CD4-positive, alpha-beta T cell (primary cell): ENCODE measurements at regions not wholly inside any gene's neighbourhood (a gene's known extent, or its start where the extent isn't known, plus 50 kb on each side); places are given as distances from the start of the nearest gene placed in this dataset.
"Not testable (repeated sequence)": the region's sequence is repeated elsewhere in the genome, so short reads cannot be mapped to it uniquely, and the experiment has no call there.

Experiments used
- ATAC-seq: fragments of 200-7000 bp; cut with Tn5 transposase; one replicate; pipeline ENCODE4 v1.10.0; 2022; ENCODE audit warnings: mild to moderate bottlenecking; ENCODE audit not compliant: poor library complexity
- CTCF ChIA-PET: fragments of 350-600 bp; sonication (Branson Sonifier 250); formaldehyde crosslinking; loops from one replicate; lab custom pipeline; 2021; ENCODE audit warnings: antibody characterized with exemption, inconsistent platforms; lab: Charles Lee
- POLR2A ChIA-PET: fragments of 350-600 bp; sonication (Branson Sonifier 250); formaldehyde crosslinking; loops from one replicate; lab custom pipeline; 2021; ENCODE audit warnings: antibody characterized with exemption, inconsistent platforms; lab: Charles Lee
- DNase-seq, 14 experiments: peaks; one replicate each; pipeline ENCODE4 v3.0.0-alpha.2; 2013 to 2020; ENCODE audit warnings: mixed read lengths in 2 of 14
- H3K27ac ChIP-seq, 2 donors: one replicate each; pipeline versions ENCODE4 v1.5.1 to v1.7.0; 2013; ENCODE audit warnings: low read length in 2 of 2, low read depth in 1 of 2, mild to moderate bottlenecking in 1 of 2
- H3K27me3 ChIP-seq, 2 experiments: 1 replicate in 1 of 2; 2 replicates in 1 of 2; pipeline versions ENCODE4 v1.6.1 to v1.7.0; 2013; ENCODE audit warnings: low read length in 2 of 2, control low read depth in 1 of 2, mild to moderate bottlenecking in 1 of 2, moderate library complexity in 1 of 2; ENCODE audit not compliant: insufficient read depth in 2 of 2, control insufficient read depth in 1 of 2
- H3K36me3 ChIP-seq: one replicate; pipeline ENCODE4 v1.6.1; 2013; ENCODE audit warnings: low read length, control low read depth; ENCODE audit not compliant: insufficient read depth
- H3K4me1 ChIP-seq: one replicate; pipeline ENCODE4 v1.6.1; 2013; ENCODE audit warnings: low read length, control low read depth; ENCODE audit not compliant: insufficient read depth
- H3K4me3 ChIP-seq: one replicate; pipeline ENCODE4 v1.5.1; 2013; ENCODE audit warnings: mild to moderate bottlenecking, low read length, moderate library complexity
- H3K9me3 ChIP-seq, 2 experiments: 1 replicate in 1 of 2; 2 replicates in 1 of 2; pipeline versions ENCODE4 v1.6.1 to v1.7.0; 2013; ENCODE audit warnings: low read length in 2 of 2, mild to moderate bottlenecking in 2 of 2, control low read depth in 1 of 2, moderate library complexity in 1 of 2; ENCODE audit not compliant: control insufficient read depth in 1 of 2, insufficient read depth in 1 of 2
- H3K27ac Mint-ChIP-seq: one replicate; pipeline ENCODE4 v1.8.0; 2020; ENCODE audit warnings: mixed read lengths
- H3K27me3 Mint-ChIP-seq: one replicate; pipeline ENCODE4 v1.8.0; 2021; ENCODE audit warnings: mixed read lengths
- H3K36me3 Mint-ChIP-seq: one replicate; pipeline ENCODE4 v1.8.0; 2021; ENCODE audit warnings: low read depth, mixed read lengths
- H3K4me1 Mint-ChIP-seq: one replicate; pipeline ENCODE4 v1.8.0; 2021; ENCODE audit warnings: low read depth, mixed read lengths
- H3K4me3 Mint-ChIP-seq: one replicate; pipeline ENCODE4 v1.8.0; 2020; ENCODE audit warnings: mild to moderate bottlenecking, mixed read lengths
- H3K9me3 Mint-ChIP-seq: one replicate; pipeline ENCODE4 v1.8.0; 2020; ENCODE audit warnings: mixed read lengths
- intact Hi-C, 2 experiments: fragments of 100-400 bp; cut with DNase I in 1 of 2; cut with micrococcal nuclease in 1 of 2; formaldehyde crosslinking; loops; one replicate each; pipeline versions ENCODE4 v1.15.1 to v1.9.0; 2023 to 2025; cut with DNase I, micrococcal nuclease
- TF ChIP-seq, protein P1 (sequence below): fragments of 200-600 bp; IDR thresholded peaks from one replicate; pipeline ENCODE4 v1.8.0; 2022; ENCODE audit warnings: antibody characterized with exemption, mild to moderate bottlenecking

DNA sequence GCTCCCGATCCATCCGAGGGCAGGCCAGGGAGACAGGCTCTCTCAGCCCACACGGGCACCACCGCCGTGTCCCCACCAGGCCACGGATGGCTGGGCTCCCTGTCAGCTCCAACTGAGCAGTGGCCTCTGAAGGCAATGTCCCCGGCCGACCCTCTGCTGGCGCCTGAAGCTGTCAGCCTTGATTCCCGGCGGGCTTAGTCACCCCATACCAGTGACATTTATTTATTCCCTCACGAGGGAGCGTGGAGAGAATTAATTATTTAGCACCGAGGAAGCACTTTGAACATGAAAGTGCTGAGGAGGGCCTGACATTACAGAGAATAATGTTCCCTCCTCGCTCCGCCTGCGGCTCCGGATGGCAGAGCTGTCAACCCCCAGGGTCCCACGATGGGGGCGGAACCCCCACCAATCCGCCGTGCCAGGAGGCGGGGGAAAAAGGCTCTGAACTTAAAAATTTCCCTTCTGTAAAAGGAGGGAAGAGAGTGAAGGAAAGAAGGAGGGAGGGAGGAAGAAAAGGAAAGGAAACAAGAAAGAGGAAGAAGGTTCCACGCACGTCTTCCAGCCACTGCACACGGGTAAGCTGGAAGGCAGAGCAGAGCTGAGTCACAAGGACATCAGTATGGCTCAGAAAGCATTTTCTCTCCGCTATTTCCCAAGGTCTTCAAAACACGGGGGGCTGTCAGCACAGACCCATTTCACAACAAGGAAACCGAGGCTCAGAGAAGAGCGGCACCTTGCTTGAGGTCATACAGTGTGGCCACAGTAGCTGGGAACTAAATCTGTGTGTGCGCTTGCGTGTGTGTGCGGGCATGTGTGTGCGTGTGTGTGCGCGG is 108.7 kb upstream of the NCOR2 start:
- Histone ChIP-seq H3K27ac (no peak overlapping the region), H3K9me3 (no peaks in the 10 kb centered on the region), H3K4me3 (no peak overlapping the region), H3K27me3 (no peaks in the 10 kb centered on the region), H3K36me3 (no peaks in the 10 kb centered on the region), H3K4me1 (no peaks in the 10 kb centered on the region)
- H3K36me3 Mint-ChIP-seq, result no peaks in the 10 kb centered on the region
- TF ChIP-seq, protein P1, sequence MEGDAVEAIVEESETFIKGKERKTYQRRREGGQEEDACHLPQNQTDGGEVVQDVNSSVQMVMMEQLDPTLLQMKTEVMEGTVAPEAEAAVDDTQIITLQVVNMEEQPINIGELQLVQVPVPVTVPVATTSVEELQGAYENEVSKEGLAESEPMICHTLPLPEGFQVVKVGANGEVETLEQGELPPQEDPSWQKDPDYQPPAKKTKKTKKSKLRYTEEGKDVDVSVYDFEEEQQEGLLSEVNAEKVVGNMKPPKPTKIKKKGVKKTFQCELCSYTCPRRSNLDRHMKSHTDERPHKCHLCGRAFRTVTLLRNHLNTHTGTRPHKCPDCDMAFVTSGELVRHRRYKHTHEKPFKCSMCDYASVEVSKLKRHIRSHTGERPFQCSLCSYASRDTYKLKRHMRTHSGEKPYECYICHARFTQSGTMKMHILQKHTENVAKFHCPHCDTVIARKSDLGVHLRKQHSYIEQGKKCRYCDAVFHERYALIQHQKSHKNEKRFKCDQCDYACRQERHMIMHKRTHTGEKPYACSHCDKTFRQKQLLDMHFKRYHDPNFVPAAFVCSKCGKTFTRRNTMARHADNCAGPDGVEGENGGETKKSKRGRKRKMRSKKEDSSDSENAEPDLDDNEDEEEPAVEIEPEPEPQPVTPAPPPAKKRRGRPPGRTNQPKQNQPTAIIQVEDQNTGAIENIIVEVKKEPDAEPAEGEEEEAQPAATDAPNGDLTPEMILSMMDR, result no peak
- DNase-seq (peak in 2 of 14 experiments; percentile 57 to 66), ATAC-seq (no peak)
- H3K27me3 Mint-ChIP-seq, result no peaks in the 10 kb centered on the region
- H3K4me3 Mint-ChIP-seq, result no peak overlapping the region
- intact Hi-C loops, result no loop called here
- H3K4me1 Mint-ChIP-seq, result no peaks in the 10 kb centered on the region
- no peaks in the 10 kb centered on the region for H3K9me3 Mint-ChIP-seq
- ChIA-PET POLR2A (no interaction called here), CTCF (no interaction called here)
- H3K27ac Mint-ChIP-seq, result no peak overlapping the region

- Histone ChIP-seq H3K4me3 (no peak overlapping the region), H3K36me3 (no peaks in the 10 kb centered on the region), H3K27me3 (no peaks in the 10 kb centered on the region), H3K27ac (no peak overlapping the region), H3K4me1 (no peaks in the 10 kb centered on the region), H3K9me3 (no peaks in the 10 kb centered on the region)
- no peak overlapping the region for H3K27ac Mint-ChIP-seq
- TF ChIP-seq, protein P1, result no peak
- no peaks in the 10 kb centered on the region for H3K4me1 Mint-ChIP-seq
- POLR2A ChIA-PET, result no interaction called here
- CTCF ChIA-PET, result no interaction called here
- intact Hi-C loops, result no loop called here
- H3K27me3 Mint-ChIP-seq, result no peaks in the 10 kb centered on the region
- H3K36me3 Mint-ChIP-seq, result no peaks in the 10 kb centered on the region
- H3K9me3 Mint-ChIP-seq, result no peaks in the 10 kb centered on the region
- ATAC-seq (no peak), DNase-seq (no peak)
- no peak overlapping the region for H3K4me3 Mint-ChIP-seq
Observed at GRCh38 chr12:124674937-124675336, 107.5 kb upstream of the NCOR2 start.

GRCh38 chr12:124673801-124674617 is 106.6 kb upstream of the NCOR2 start:
- Mint-ChIP-seq H3K27ac (no peak overlapping the region), H3K27me3 (no peaks in the 10 kb centered on the region), H3K36me3 (no peaks in the 10 kb centered on the region), H3K9me3 (no peaks in the 10 kb centered on the region), H3K4me3 (no peak overlapping the region), H3K4me1 (no peaks in the 10 kb centered on the region)
- TF ChIP-seq, protein P1, result no peak
- Histone ChIP-seq H3K36me3 (no peaks in the 10 kb centered on the region), H3K4me3 (no peak overlapping the region), H3K4me1 (no peaks in the 10 kb centered on the region), H3K27ac (no peak overlapping the region), H3K9me3 (no peaks in the 10 kb centered on the region), H3K27me3 (no peaks in the 10 kb centered on the region)
- intact Hi-C loops, result no loop called here
- DNase-seq (no peak), ATAC-seq (no peak)
- CTCF ChIA-PET, result no interaction called here
- POLR2A ChIA-PET, result no interaction called here

- peaks cover 0 to 22% of the 10 kb centered on the region in 2 experiments for H3K9me3 ChIP-seq
- peak in 2 of 14 experiments; percentile 53 to 67 for DNase-seq
- H3K9me3 Mint-ChIP-seq, H3K4me1 ChIP-seq, H3K36me3 Mint-ChIP-seq, H3K4me3 ChIP-seq, H3K4me1 Mint-ChIP-seq, H3K27me3 ChIP-seq, H3K36me3 ChIP-seq, intact Hi-C loops, CTCF ChIA-PET, POLR2A ChIA-PET, H3K4me3 Mint-ChIP-seq, H3K27ac Mint-ChIP-seq, ATAC-seq, H3K27me3 Mint-ChIP-seq, H3K27ac ChIP-seq: not testable (repeated sequence)
Observed at GRCh38 chr12:124669271-124669721, 101.9 kb upstream of the NCOR2 start.
